Astrocyte (in vitro differentiated cells and primary cell): ENCODE measurements at regions not wholly inside any gene's neighbourhood (a gene's known extent, or its start where the extent isn't known, plus 50 kb on each side); places are given as distances from the start of the nearest gene placed in this dataset.

ENCODE experiments used
- DNase-seq: peaks from one replicate; pipeline ENCODE4 v3.0.0-alpha.2; 2010; ENCODE audit warnings: low read depth
- FAIRE-seq: peaks from 2 replicates; lab custom pipeline; 2011; peaks lifted over from hg19 to GRCh38; lab: Jason Lieb, UNC
- H2AFZ ChIP-seq: 2 replicates; pipeline ENCODE4 v1.6.0; 2012; ENCODE audit warnings: low read depth, low read length, inconsistent platforms
- H3K27ac ChIP-seq: 2 replicates; pipeline ENCODE4 v1.5.1; 2011; ENCODE audit warnings: low read depth, low read length, inconsistent platforms
- H3K27me3 ChIP-seq: 2 replicates; pipeline ENCODE4 v1.6.0; 2011; ENCODE audit warnings: low read length, inconsistent platforms; ENCODE audit not compliant: insufficient read depth
- H3K36me3 ChIP-seq: 2 replicates; pipeline ENCODE4 v1.5.1; 2011; ENCODE audit warnings: low read length, inconsistent platforms; ENCODE audit not compliant: insufficient read depth
- H3K4me1 ChIP-seq: 2 replicates; pipeline ENCODE4 v1.5.1; 2011; ENCODE audit warnings: low read length, inconsistent platforms; ENCODE audit not compliant: insufficient read depth
- H3K4me2 ChIP-seq: 2 replicates; pipeline ENCODE4 v1.6.0; 2012; ENCODE audit warnings: low read length, inconsistent platforms
- H3K4me3 ChIP-seq: 2 replicates; pipeline ENCODE4 v1.5.1; 2011; ENCODE audit warnings: low read depth, mild to moderate bottlenecking, low read length, inconsistent platforms; ENCODE audit not compliant: insufficient read depth
- H3K79me2 ChIP-seq: 2 replicates; pipeline ENCODE4 v1.6.0; 2012; ENCODE audit warnings: mild to moderate bottlenecking, low read length, inconsistent platforms; ENCODE audit not compliant: insufficient read depth
- H3K9ac ChIP-seq: 2 replicates; pipeline ENCODE4 v1.6.0; 2012; ENCODE audit warnings: mild to moderate bottlenecking, low read length, inconsistent platforms
- H3K9me3 ChIP-seq: 2 replicates; pipeline ENCODE4 v1.5.1; 2012; ENCODE audit warnings: low read depth, mild to moderate bottlenecking, low read length, inconsistent platforms; ENCODE audit not compliant: insufficient read depth
- H4K20me1 ChIP-seq: 2 replicates; pipeline ENCODE4 v1.6.0; 2012; ENCODE audit warnings: low read length, inconsistent platforms; ENCODE audit not compliant: insufficient read depth
- H3K27ac Mint-ChIP-seq: one replicate; pipeline ENCODE4 v1.8.0; 2021; ENCODE audit warnings: mild to moderate bottlenecking, mixed read lengths; ENCODE audit not compliant: unreplicated experiment
- H3K27me3 Mint-ChIP-seq: one replicate; pipeline ENCODE4 v1.8.0; 2021; ENCODE audit warnings: low read depth, mixed read lengths; ENCODE audit not compliant: unreplicated experiment
- H3K36me3 Mint-ChIP-seq: one replicate; pipeline ENCODE4 v1.8.0; 2021; ENCODE audit warnings: low read depth, mixed read lengths; ENCODE audit not compliant: unreplicated experiment
- H3K4me1 Mint-ChIP-seq: one replicate; pipeline ENCODE4 v1.8.0; 2021; ENCODE audit warnings: low read depth, mixed read lengths; ENCODE audit not compliant: unreplicated experiment
- H3K4me3 Mint-ChIP-seq: one replicate; pipeline ENCODE4 v1.8.0; 2021; ENCODE audit warnings: mild to moderate bottlenecking, moderate library complexity, mixed read lengths; ENCODE audit not compliant: unreplicated experiment
- H3K9me3 Mint-ChIP-seq: one replicate; pipeline ENCODE4 v1.8.0; 2021; ENCODE audit warnings: mild to moderate bottlenecking, mixed read lengths; ENCODE audit not compliant: unreplicated experiment
- EZH2 ChIP-seq: IDR thresholded peaks from 2 replicates; pipeline ENCODE4 v1.6.1; 2012; ENCODE audit warnings: mild to moderate bottlenecking, low read length, inconsistent platforms; ENCODE audit not compliant: insufficient read depth
- TF ChIP-seq, protein P1 (sequence below): IDR thresholded peaks from 2 replicates; pipeline ENCODE4 v1.5.1; 2011; ENCODE audit warnings: low read depth, mild to moderate bottlenecking, inconsistent platforms, low read length, moderate library complexity; ENCODE audit not compliant: insufficient read depth

- no peaks in the 10 kb centered on the region for H4K20me1 ChIP-seq
- H3K9ac ChIP-seq = no peak overlapping the region
- Mint-ChIP-seq H3K36me3 (no peaks in the 10 kb centered on the region), H3K9me3 (peaks cover 3% of the 10 kb centered on the region), H3K4me1 (no peaks in the 10 kb centered on the region), H3K27ac (no peak overlapping the region), H3K4me3 (no peak overlapping the region), H3K27me3 (peaks cover 3% of the 10 kb centered on the region)
- no peak overlapping the region for H3K4me3 ChIP-seq
- H3K79me2 ChIP-seq = no peaks in the 10 kb centered on the region
- H3K36me3 ChIP-seq = no peaks in the 10 kb centered on the region
- no peaks in the 10 kb centered on the region for H3K9me3 ChIP-seq
- peaks cover 5% of the 10 kb centered on the region for H3K4me1 ChIP-seq
- TF ChIP-seq EZH2 = no peak
- TF ChIP-seq, protein P1, sequence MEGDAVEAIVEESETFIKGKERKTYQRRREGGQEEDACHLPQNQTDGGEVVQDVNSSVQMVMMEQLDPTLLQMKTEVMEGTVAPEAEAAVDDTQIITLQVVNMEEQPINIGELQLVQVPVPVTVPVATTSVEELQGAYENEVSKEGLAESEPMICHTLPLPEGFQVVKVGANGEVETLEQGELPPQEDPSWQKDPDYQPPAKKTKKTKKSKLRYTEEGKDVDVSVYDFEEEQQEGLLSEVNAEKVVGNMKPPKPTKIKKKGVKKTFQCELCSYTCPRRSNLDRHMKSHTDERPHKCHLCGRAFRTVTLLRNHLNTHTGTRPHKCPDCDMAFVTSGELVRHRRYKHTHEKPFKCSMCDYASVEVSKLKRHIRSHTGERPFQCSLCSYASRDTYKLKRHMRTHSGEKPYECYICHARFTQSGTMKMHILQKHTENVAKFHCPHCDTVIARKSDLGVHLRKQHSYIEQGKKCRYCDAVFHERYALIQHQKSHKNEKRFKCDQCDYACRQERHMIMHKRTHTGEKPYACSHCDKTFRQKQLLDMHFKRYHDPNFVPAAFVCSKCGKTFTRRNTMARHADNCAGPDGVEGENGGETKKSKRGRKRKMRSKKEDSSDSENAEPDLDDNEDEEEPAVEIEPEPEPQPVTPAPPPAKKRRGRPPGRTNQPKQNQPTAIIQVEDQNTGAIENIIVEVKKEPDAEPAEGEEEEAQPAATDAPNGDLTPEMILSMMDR = no peak
- no peak overlapping the region for H3K27ac ChIP-seq
- FAIRE-seq (no peak), DNase-seq (no peak)
- H3K4me2 ChIP-seq = no peak overlapping the region
- no peak overlapping the region for H2AFZ ChIP-seq
- no peaks in the 10 kb centered on the region for H3K27me3 ChIP-seq
Observed at GRCh38 chr5:158601118-158601517, 498.6 kb downstream of the EBF1 start.

DNA sequence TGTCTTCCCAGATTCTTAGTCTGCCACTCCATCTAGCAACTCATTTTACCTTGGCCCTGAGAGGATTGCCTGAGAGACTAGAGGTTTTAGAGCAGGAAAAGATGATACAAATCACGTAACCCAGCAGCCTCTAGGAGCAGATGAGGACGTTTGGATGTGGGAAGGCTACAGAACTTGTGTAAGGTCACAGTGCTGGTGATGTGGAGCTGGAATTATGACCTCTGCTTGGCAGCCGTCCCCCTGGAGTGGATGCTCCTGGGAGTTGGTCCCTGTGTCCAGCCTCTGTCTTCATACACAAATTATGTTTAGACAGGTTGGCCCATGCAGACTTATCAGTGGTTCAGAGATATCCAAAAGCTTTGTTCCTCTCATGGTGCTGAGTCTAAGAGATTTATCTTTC, 499.0 kb downstream of the EBF1 start:
- TF ChIP-seq EZH2 = no peak
- TF ChIP-seq, protein P1 = no peak
- Histone ChIP-seq H3K79me2 (no peaks in the 10 kb centered on the region), H3K27me3 (no peaks in the 10 kb centered on the region), H3K9me3 (no peaks in the 10 kb centered on the region), H3K4me1 (peaks cover 5% of the 10 kb centered on the region), H4K20me1 (no peaks in the 10 kb centered on the region), H3K27ac (no peak overlapping the region), H3K36me3 (no peaks in the 10 kb centered on the region), H3K4me2 (no peak overlapping the region), H3K4me3 (no peak overlapping the region), H2AFZ (no peak overlapping the region), H3K9ac (no peak overlapping the region)
- FAIRE-seq (no peak), DNase-seq (no peak)
- peaks cover 3% of the 10 kb centered on the region for H3K27me3 Mint-ChIP-seq
- H3K27ac Mint-ChIP-seq = no peak overlapping the region
- H3K36me3 Mint-ChIP-seq = no peaks in the 10 kb centered on the region
- peaks cover 3% of the 10 kb centered on the region for H3K9me3 Mint-ChIP-seq
- H3K4me3 Mint-ChIP-seq = no peak overlapping the region
- no peaks in the 10 kb centered on the region for H3K4me1 Mint-ChIP-seq

DNA sequence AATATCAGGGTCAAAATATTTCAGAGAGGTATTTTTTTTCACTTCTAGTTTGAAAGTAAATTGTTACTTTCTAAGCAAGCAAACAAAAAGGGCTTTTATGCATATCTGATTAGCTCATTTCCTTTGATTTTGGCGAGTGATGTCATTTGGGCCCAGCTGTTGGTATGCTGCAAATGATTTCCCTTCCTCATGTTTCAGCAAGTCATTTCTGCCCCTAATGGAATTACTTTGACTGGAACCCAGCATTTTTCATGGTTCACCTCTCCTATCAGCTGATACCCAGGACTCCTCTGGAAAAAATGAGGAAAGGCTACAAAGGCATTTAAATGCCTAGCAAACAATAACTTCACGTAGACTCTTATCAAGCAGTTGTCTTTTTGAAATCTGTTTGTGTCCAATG, 500.6 kb downstream of the EBF1 start:
- TF ChIP-seq EZH2 = no peak
- TF ChIP-seq, protein P1 = no peak
- Histone ChIP-seq H3K4me3 (no peak overlapping the region), H3K79me2 (no peaks in the 10 kb centered on the region), H3K4me2 (peak overlapping the region; percentile 28), H3K36me3 (no peaks in the 10 kb centered on the region), H3K27ac (no peak overlapping the region), H4K20me1 (no peaks in the 10 kb centered on the region), H3K4me1 (peaks cover 5% of the 10 kb centered on the region), H3K27me3 (no peaks in the 10 kb centered on the region), H3K9ac (no peak overlapping the region), H3K9me3 (no peaks in the 10 kb centered on the region), H2AFZ (no peak overlapping the region)
- Mint-ChIP-seq H3K4me3 (no peak overlapping the region), H3K36me3 (no peaks in the 10 kb centered on the region), H3K27me3 (peaks cover 3% of the 10 kb centered on the region), H3K4me1 (no peaks in the 10 kb centered on the region), H3K9me3 (peaks cover 3% of the 10 kb centered on the region), H3K27ac (peak overlapping the region; percentile 63)
- peak; percentile 67 for DNase-seq
- FAIRE-seq = no peak
